ENCODE measurements at regions not wholly inside any gene's neighbourhood (a gene's known extent, or its start where the extent isn't known, plus 50 kb on each side); places are given as distances from the start of the nearest gene placed in this dataset.

DNA sequence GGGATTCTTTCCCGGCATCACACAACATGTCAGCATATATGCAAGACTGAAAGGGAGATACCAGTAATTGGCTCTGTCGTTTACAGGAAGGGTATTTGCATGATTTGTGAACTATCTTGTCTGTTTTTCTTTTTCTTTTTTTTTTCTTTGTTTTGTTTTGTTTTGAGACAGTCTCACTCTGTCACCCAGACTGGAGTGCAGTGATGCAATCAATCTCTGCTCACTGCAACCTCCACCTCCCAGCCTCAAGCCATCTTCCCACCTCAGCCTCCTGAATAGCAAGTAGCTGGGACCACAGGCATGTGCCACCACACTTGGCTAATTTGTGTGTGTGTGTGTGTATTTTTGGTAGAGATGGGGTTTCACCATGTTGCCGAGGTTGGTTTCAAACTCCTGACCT, 262.7 kb upstream of the F9 start:
- no peak overlapping the region for H2BK120ac ChIP-seq (ENCODE audit: low read depth, low read length, poor library complexity, severe bottlenecking)
- no peak for DNase-seq
- no peaks in the 10 kb centered on the region for H3K4me1 ChIP-seq (ENCODE audit: insufficient read depth, low read length)
- H3K27me3 Mint-ChIP-seq (ENCODE audit: low read depth): no peaks in the 10 kb centered on the region
- no peak overlapping the region for H3K56ac ChIP-seq (ENCODE audit: insufficient read length, low read depth, low read length)
- H3K4me1 Mint-ChIP-seq: peaks cover 5 to 6% of the 10 kb centered on the region in 2 experiments
- no peak overlapping the region for H3K9ac ChIP-seq (ENCODE audit: extremely low read depth, insufficient read length, low read length)
- H4K8ac ChIP-seq (replicated peaks; ENCODE audit: insufficient read length, low read depth, low read length): no peak overlapping the region
- no peak overlapping the region for H2AFZ ChIP-seq (ENCODE audit: low read length)
- H4K91ac ChIP-seq (ENCODE audit: insufficient read length, low read depth, low read length): no peak overlapping the region
- H2BK20ac ChIP-seq (ENCODE audit: low read depth, low read length, poor library complexity, severe bottlenecking): no peak overlapping the region
- no peak overlapping the region for H2BK5ac ChIP-seq (ENCODE audit: insufficient read length, low read length)
- H3K27ac Mint-ChIP-seq: no peak overlapping the region
- no peak overlapping the region for H2AK5ac ChIP-seq (ENCODE audit: insufficient read length, low read length)
- H3K9me3 Mint-ChIP-seq: no peaks in the 10 kb centered on the region; a peak in 1 of 5 replicates
- H3K27ac ChIP-seq (ENCODE audit: insufficient read length, low read depth, low read length): no peak overlapping the region
- H3K4me3 Mint-ChIP-seq: no peak overlapping the region
- no peaks in the 10 kb centered on the region for H3K9me3 ChIP-seq (ENCODE audit: control insufficient read depth, low read depth, low read length)
- no peak overlapping the region for H2BK15ac ChIP-seq (ENCODE audit: low read depth, low read length)
- TF ChIP-seq, protein P1, sequence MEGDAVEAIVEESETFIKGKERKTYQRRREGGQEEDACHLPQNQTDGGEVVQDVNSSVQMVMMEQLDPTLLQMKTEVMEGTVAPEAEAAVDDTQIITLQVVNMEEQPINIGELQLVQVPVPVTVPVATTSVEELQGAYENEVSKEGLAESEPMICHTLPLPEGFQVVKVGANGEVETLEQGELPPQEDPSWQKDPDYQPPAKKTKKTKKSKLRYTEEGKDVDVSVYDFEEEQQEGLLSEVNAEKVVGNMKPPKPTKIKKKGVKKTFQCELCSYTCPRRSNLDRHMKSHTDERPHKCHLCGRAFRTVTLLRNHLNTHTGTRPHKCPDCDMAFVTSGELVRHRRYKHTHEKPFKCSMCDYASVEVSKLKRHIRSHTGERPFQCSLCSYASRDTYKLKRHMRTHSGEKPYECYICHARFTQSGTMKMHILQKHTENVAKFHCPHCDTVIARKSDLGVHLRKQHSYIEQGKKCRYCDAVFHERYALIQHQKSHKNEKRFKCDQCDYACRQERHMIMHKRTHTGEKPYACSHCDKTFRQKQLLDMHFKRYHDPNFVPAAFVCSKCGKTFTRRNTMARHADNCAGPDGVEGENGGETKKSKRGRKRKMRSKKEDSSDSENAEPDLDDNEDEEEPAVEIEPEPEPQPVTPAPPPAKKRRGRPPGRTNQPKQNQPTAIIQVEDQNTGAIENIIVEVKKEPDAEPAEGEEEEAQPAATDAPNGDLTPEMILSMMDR (conservative IDR thresholded peaks at IDR 0.05): no peak
- H3K79me1 ChIP-seq (ENCODE audit: insufficient read depth, low read depth, low read length, poor library complexity, severe bottlenecking): no peaks in the 10 kb centered on the region
- H4K5ac ChIP-seq (ENCODE audit: insufficient read length, low read depth, low read length): no peak overlapping the region
- no peak overlapping the region for H3K23ac ChIP-seq (ENCODE audit: insufficient read length, low read depth, low read length)
- WGBS (ENCODE audit: extremely low coverage, insufficient read length, low lambda C conversion rate): no CpG with 5 or more reads among the region's 3 CpGs
- H3K4me2 ChIP-seq (ENCODE audit: insufficient read depth, insufficient read length, low read length): no peak overlapping the region
- no peaks in the 10 kb centered on the region for H4K20me1 ChIP-seq (ENCODE audit: control insufficient read depth, insufficient read depth, insufficient read length)
- H3K27me3 ChIP-seq (ENCODE audit: insufficient read depth, low read length): no peaks in the 10 kb centered on the region
- no peak overlapping the region for H3K14ac ChIP-seq (ENCODE audit: insufficient read depth, low read length)
- H2BK12ac ChIP-seq (ENCODE audit: insufficient read length, low read depth, low read length): no peak overlapping the region
- H3K18ac ChIP-seq (ENCODE audit: insufficient read length, low read depth, low read length): no peak overlapping the region
- no peaks in the 10 kb centered on the region for H3K79me2 ChIP-seq (ENCODE audit: insufficient read depth, low read length)
- H3K4ac ChIP-seq (ENCODE audit: low read depth, low read length): no peak overlapping the region
- no peaks in the 10 kb centered on the region for H3K36me3 Mint-ChIP-seq (ENCODE audit: insufficient read depth in 1 of 3, low read depth in 3 of 3)
- no peak overlapping the region for H3T11ph ChIP-seq (ENCODE audit: low read length)
- H3K23me2 ChIP-seq (ENCODE audit: insufficient read length, low read depth, low read length, poor library complexity, severe bottlenecking): no peaks in the 10 kb centered on the region
